ENCODE measurements at regions not wholly inside any gene's neighbourhood (a gene's known extent, or its start where the extent isn't known, plus 50 kb on each side); places are given as distances from the start of the nearest gene placed in this dataset.

DNA sequence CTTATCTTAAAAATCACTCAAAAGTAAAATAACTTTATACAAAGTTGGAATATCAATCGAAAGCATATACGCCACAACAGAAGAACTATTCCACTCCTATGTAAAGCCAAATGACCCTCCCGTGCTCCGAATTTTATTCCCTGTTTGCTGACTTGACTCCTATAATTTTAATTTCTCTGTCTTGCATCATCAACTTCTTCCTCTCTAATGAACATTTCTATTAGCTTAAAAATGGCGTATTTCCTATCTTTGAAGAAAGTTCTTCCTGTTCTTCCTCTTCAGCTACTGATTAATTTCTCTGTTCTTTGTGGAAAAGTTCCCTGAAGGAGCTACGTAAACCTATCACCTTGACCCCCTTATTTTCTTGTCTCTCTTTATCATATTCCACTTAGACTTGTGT is 389.3 kb downstream of the LMO7 start:
- intact Hi-C loops (cut with micrococcal nuclease): no loop called here
- no peak overlapping the region for H3K4me3 Mint-ChIP-seq
- DNase-seq: no peak
- peaks cover 0 to 2% (median 0%) of the 10 kb centered on the region in 8 donors for H3K9me3 Mint-ChIP-seq
- Histone ChIP-seq H3K4me1 (ENCODE audit: insufficient read depth, low read length) (no peaks in the 10 kb centered on the region), H3K27me3 (ENCODE audit: insufficient read depth, low read length) (no peaks in the 10 kb centered on the region), H3K27ac (ENCODE audit: low read depth, low read length) (no peak overlapping the region), H3K9me3 (ENCODE audit: control insufficient read depth in 1 of 2, low read length in 2 of 2) (no peaks in the 10 kb centered on the region), H3K4me3 (ENCODE audit: low read length in 2 of 2) (no peak overlapping the region), H3K36me3 (ENCODE audit: insufficient read depth, low read length) (no peaks in the 10 kb centered on the region)
- ChIA-PET POLR2A (ENCODE audit: partially characterized antibody) (no interaction called here), CTCF (ENCODE audit: partially characterized antibody) (no interaction called here)
- no peaks in the 10 kb centered on the region for H3K36me3 Mint-ChIP-seq
- H3K27me3 Mint-ChIP-seq: peaks cover 0 to 5% of the 10 kb centered on the region in 2 donors
- no peaks in the 10 kb centered on the region for H3K4me1 Mint-ChIP-seq
- H3K27ac Mint-ChIP-seq: no peak overlapping the region

DNA sequence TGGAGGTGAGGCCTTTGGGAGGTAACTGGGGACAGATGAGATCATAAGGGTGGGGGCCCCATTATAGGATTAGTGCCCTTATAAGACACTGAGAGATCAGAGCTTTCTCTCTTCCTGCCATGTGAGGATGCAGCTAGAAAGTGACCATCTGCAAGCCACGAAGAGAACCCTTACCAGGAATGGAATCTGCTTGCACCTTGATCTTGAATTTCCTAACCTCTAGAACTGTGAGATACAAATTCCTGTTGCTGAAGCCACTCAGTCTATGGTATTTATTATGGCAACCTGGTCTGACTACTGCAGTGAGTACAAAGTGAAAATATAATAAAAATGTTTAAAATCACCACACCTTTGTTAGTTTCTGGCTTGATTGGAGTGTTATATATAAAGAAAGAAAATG is 388.0 kb downstream of the LMO7 start:
- intact Hi-C loops (cut with micrococcal nuclease): no loop called here
- H3K4me1 ChIP-seq (ENCODE audit: insufficient read depth, low read length): no peaks in the 10 kb centered on the region
- no peaks in the 10 kb centered on the region for H3K9me3 ChIP-seq (ENCODE audit: control insufficient read depth in 1 of 2, low read length in 2 of 2)
- no peaks in the 10 kb centered on the region for H3K27me3 ChIP-seq (ENCODE audit: insufficient read depth, low read length)
- H3K36me3 ChIP-seq (ENCODE audit: insufficient read depth, low read length): no peaks in the 10 kb centered on the region
- Mint-ChIP-seq H3K4me1 (no peaks in the 10 kb centered on the region), H3K4me3 (no peak overlapping the region), H3K27ac (no peak overlapping the region), H3K36me3 (no peaks in the 10 kb centered on the region), H3K27me3 (peaks cover 0 to 5% of the 10 kb centered on the region in 2 donors), H3K9me3 (peaks cover 0 to 2% (median 0%) of the 10 kb centered on the region in 8 donors)
- DNase-seq: no peak
- no peak overlapping the region for H3K4me3 ChIP-seq (ENCODE audit: low read length in 2 of 2)
- no peak overlapping the region for H3K27ac ChIP-seq (ENCODE audit: low read depth, low read length)
- ChIA-PET POLR2A (ENCODE audit: partially characterized antibody) (no interaction called here), CTCF (ENCODE audit: partially characterized antibody) (no interaction called here)

DNA sequence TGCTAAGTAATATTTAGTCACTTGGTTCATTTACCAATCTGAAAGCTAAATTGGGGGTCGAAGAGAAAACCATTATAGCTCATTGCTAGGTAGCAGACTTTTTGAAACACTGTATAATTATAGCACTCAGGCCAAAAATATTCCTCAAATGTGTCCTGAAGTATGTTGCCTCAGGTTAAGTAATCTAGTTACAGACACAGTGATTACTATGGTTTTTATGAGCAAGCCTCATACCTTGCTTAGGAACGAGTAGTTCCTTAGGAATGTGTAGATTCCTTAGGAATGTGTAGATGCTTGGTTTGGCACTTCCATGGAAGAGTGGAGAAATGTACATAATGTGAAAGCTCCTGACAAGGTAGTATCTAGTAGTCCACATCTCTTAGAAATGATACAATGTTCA is 387.5 kb downstream of the LMO7 start:
- CTCF ChIA-PET (ENCODE audit: partially characterized antibody): no interaction called here
- POLR2A ChIA-PET (ENCODE audit: partially characterized antibody): no interaction called here
- no peak overlapping the region for H3K27ac Mint-ChIP-seq

DNA sequence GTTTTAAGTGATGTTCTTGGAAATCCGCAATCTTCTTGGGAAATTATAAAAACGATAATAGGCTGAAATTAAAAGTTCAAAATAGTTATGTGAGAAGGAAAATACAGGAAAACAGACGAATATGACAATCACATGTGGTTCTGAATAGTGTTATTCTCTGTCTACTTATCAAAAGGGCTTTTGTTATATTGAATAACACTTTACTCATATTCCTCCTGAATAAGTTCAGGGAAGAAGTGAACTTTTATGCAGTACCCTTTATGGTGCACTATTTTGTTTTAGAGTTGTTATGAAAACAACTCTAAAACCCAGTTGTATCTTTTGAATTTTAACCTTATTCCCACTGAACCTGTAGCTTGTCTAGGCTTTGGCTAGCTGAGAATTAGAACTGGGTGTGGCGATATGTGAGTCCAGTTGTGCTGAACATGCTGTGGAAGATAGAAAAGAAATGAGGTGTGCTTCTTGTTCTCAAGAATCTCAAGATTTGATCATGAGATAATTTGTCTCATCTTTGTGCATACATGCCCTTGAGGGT is 384.4 kb downstream of the LMO7 start:
- ChIA-PET CTCF (ENCODE audit: partially characterized antibody) (no interaction called here), POLR2A (ENCODE audit: partially characterized antibody) (no interaction called here)
- no peaks in the 10 kb centered on the region for H3K27me3 ChIP-seq (ENCODE audit: insufficient read depth, low read length)
- no peaks in the 10 kb centered on the region for H3K9me3 ChIP-seq (ENCODE audit: control insufficient read depth in 1 of 2, low read length in 2 of 2)
- H3K27me3 Mint-ChIP-seq: no peaks in the 10 kb centered on the region
- H3K27ac Mint-ChIP-seq: no peak overlapping the region
- H3K4me3 Mint-ChIP-seq: no peak overlapping the region
- H3K4me1 Mint-ChIP-seq: no peaks in the 10 kb centered on the region
- intact Hi-C loops (cut with micrococcal nuclease): no loop called here
- no peaks in the 10 kb centered on the region for H3K36me3 ChIP-seq (ENCODE audit: insufficient read depth, low read length)
- no peaks in the 10 kb centered on the region for H3K4me1 ChIP-seq (ENCODE audit: insufficient read depth, low read length)
- no peak overlapping the region for H3K27ac ChIP-seq (ENCODE audit: low read depth, low read length)
- no peak overlapping the region for H3K4me3 ChIP-seq (ENCODE audit: low read length in 2 of 2)
- no peak for DNase-seq
- no peaks in the 10 kb centered on the region for H3K36me3 Mint-ChIP-seq
- no peaks in the 10 kb centered on the region for H3K9me3 Mint-ChIP-seq

More for the DNA sequence above, 387.5 kb downstream of the LMO7 start:
- H3K4me1 ChIP-seq (ENCODE audit: insufficient read depth, low read length): no peaks in the 10 kb centered on the region
- intact Hi-C loops (cut with micrococcal nuclease): no loop called here
- no peaks in the 10 kb centered on the region for H3K36me3 ChIP-seq (ENCODE audit: insufficient read depth, low read length)
- Mint-ChIP-seq H3K4me1 (no peaks in the 10 kb centered on the region), H3K9me3 (peaks cover 0 to 2% (median 0%) of the 10 kb centered on the region in 8 donors), H3K4me3 (no peak overlapping the region), H3K27me3 (peaks cover 0 to 5% of the 10 kb centered on the region in 2 donors), H3K36me3 (no peaks in the 10 kb centered on the region)
- no peak for DNase-seq
- no peak overlapping the region for H3K4me3 ChIP-seq (ENCODE audit: low read length in 2 of 2)
- no peaks in the 10 kb centered on the region for H3K9me3 ChIP-seq (ENCODE audit: control insufficient read depth in 1 of 2, low read length in 2 of 2)
- H3K27ac ChIP-seq (ENCODE audit: low read depth, low read length): no peak overlapping the region
- no peaks in the 10 kb centered on the region for H3K27me3 ChIP-seq (ENCODE audit: insufficient read depth, low read length)

DNA sequence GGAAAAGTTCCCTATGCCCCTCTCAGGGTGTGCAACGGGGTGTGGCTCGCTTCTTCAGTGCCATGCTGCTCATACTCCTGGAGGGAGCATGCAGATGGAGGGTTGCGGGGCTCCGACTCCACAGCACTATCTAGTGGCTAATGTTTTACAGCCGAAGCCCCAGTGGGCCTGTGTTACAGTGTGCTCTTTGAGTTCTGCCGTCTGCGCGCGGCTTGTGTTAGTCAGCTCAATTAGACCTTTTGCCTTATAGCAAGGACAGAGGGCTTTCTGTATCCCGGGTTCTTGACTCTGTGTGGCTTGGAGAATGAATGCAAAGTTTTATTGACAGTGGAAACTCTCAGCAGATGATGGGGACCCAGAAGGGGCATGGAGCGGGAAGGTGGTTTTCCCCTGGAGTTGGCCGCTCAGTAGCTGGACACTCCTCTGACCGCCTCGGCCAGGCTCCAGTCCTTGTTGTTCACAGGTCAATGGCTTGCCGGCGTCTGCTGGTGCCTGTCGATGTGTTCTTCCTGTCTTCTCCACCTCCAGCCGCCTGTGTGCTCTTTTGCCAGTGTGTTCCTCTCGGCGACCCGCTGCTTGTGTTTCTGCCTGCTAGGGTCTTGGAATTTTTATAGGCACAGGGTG is 383.4 kb downstream of the LMO7 start:
- H3K4me1 ChIP-seq (ENCODE audit: insufficient read depth, low read length): no peaks in the 10 kb centered on the region
- no peak overlapping the region for H3K4me3 ChIP-seq (ENCODE audit: low read length in 2 of 2)
- H3K27me3 ChIP-seq (ENCODE audit: insufficient read depth, low read length): no peaks in the 10 kb centered on the region
- no peaks in the 10 kb centered on the region for H3K36me3 ChIP-seq (ENCODE audit: insufficient read depth, low read length)
- Mint-ChIP-seq H3K27me3 (no peaks in the 10 kb centered on the region), H3K4me1 (no peaks in the 10 kb centered on the region), H3K27ac (no peak overlapping the region), H3K36me3 (no peaks in the 10 kb centered on the region), H3K4me3 (no peak overlapping the region), H3K9me3 (no peaks in the 10 kb centered on the region)
- H3K9me3 ChIP-seq (ENCODE audit: control insufficient read depth in 1 of 2, low read length in 2 of 2): no peaks in the 10 kb centered on the region
- no peak overlapping the region for H3K27ac ChIP-seq (ENCODE audit: low read depth, low read length)
- no peak for DNase-seq
- ChIA-PET CTCF (ENCODE audit: partially characterized antibody) (no interaction called here), POLR2A (ENCODE audit: partially characterized antibody) (no interaction called here)
- intact Hi-C loops (cut with micrococcal nuclease): no loop called here

DNA sequence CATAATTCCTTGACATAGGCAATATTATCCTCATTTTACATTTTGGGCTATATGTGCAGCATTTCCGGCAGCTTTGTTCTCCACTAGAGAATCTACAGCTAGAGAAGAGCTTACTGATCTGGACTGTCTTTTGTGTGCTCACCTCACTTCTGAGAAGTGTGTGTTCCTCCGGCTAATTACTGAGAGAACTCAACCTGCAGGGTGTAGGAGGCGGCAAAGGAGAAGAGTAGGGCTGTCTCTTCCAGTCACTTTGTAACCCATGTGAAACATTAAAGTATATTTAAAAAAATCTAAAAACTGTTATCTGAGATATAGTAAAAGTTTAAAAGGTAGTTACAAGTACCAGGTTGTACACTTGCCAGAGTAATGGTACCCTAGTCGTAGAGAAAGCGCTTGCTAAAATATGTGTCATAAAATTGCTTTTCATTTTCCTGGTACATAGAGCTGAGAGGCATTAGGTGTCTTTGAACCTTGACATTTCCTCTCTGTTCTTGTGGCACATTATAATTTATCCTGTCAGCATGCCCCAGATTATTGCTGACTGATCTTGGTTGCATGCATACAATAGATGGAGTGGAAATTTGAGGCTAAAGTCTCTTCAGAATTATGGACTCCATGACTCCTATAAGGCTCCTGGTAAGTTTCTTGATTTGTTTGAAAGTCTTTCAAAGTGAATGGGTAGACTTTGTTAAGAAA is 381.9 kb downstream of the LMO7 start:
- Mint-ChIP-seq H3K4me1 (peaks cover 0 to 3% (median 0%) of the 10 kb centered on the region in 4 donors), H3K9me3 (no peaks in the 10 kb centered on the region), H3K27me3 (peaks cover 0 to 2% of the 10 kb centered on the region in 2 donors), H3K4me3 (no peak overlapping the region), H3K36me3 (no peaks in the 10 kb centered on the region), H3K27ac (no peak overlapping the region)
- ChIA-PET POLR2A (ENCODE audit: partially characterized antibody) (no interaction called here), CTCF (ENCODE audit: partially characterized antibody) (interaction anchor here (1.0 to 1.5 kb wide), 3 partner anchors 12 to 322 kb away, joined by 3 to 9 read pairs (median 4); no protein-coding TSS in a partner anchor)
- H3K4me3 ChIP-seq (ENCODE audit: low read length in 2 of 2): no peak overlapping the region
- H3K9me3 ChIP-seq (ENCODE audit: control insufficient read depth in 1 of 2, low read length in 2 of 2): no peaks in the 10 kb centered on the region
- H3K27ac ChIP-seq (ENCODE audit: low read depth, low read length): no peak overlapping the region
- no peak for DNase-seq
- intact Hi-C loops (cut with micrococcal nuclease): no loop called here
- H3K27me3 ChIP-seq (ENCODE audit: insufficient read depth, low read length): no peaks in the 10 kb centered on the region
- H3K36me3 ChIP-seq (ENCODE audit: insufficient read depth, low read length): no peaks in the 10 kb centered on the region
- H3K4me1 ChIP-seq (ENCODE audit: insufficient read depth, low read length): no peaks in the 10 kb centered on the region

DNA sequence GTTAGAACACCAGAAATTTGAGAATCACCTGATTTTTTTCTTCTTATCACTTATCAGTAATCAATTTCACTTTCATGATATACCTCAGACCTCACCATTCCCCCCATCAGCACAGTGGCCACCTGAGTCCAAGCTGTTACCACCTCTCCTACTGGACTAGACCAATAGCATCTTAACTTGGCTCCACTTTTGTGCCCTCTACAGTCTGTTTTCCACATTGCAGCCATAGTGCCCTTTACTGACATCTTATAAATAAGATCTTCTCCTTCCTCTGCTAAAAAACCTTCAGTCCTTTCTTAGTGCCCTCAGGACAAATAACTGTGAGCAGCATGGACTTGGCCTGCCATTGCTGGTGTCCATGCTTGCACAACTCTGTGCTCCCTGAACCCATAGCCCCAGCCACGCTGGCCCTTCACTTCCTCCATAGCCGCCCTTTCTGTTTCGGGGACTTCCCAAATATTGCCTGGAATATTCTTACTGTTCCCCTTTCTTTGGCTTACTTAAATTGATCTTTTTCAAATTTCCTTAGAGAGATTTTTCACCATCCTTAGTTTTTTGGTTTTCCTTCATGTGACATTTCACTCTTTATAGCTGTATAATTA is 380.8 kb downstream of the LMO7 start:
- ChIA-PET CTCF (ENCODE audit: partially characterized antibody) (interaction anchor here (1.0 to 1.5 kb wide), 3 partner anchors 11 to 321 kb away, joined by 3 to 9 read pairs (median 4); no protein-coding TSS in a partner anchor), POLR2A (ENCODE audit: partially characterized antibody) (no interaction called here)
- intact Hi-C loops (cut with micrococcal nuclease): loop anchor here (1.0 kb wide), 2 partner anchors 141 to 322 kb away; no protein-coding TSS in a partner anchor
- peak in 1 of 5 donors; percentile 5 for DNase-seq
- H3K4me3 ChIP-seq (ENCODE audit: low read length in 2 of 2): no peak overlapping the region
- Mint-ChIP-seq H3K27me3 (peaks cover 0 to 2% of the 10 kb centered on the region in 2 donors), H3K36me3 (no peaks in the 10 kb centered on the region), H3K4me3 (no peak overlapping the region), H3K4me1 (peaks cover 0 to 3% (median 0%) of the 10 kb centered on the region in 4 donors), H3K27ac (no peak overlapping the region), H3K9me3 (no peaks in the 10 kb centered on the region)
- H3K9me3 ChIP-seq (ENCODE audit: control insufficient read depth in 1 of 2, low read length in 2 of 2): no peaks in the 10 kb centered on the region
- H3K27me3 ChIP-seq (ENCODE audit: insufficient read depth, low read length): no peaks in the 10 kb centered on the region
- no peak overlapping the region for H3K27ac ChIP-seq (ENCODE audit: low read depth, low read length)
- no peaks in the 10 kb centered on the region for H3K36me3 ChIP-seq (ENCODE audit: insufficient read depth, low read length)
- H3K4me1 ChIP-seq (ENCODE audit: insufficient read depth, low read length): no peaks in the 10 kb centered on the region
